ENCODE measurements at regions not wholly inside any gene's neighbourhood (a gene's known extent, or its start where the extent isn't known, plus 50 kb on each side); places are given as distances from the start of the nearest gene placed in this dataset.

GRCh38 chr9:89885156-89885555, 280.3 kb downstream of the GADD45G start:
- TF ChIP-seq CTCF (optimal IDR thresholded peaks at IDR 0.05 in 1 of 3, IDR thresholded peaks at IDR 0.05 in 1 of 3, conservative IDR thresholded peaks at IDR 0.05 in 1 of 3; ENCODE audit: extremely low read depth in 1 of 3, insufficient read depth in 2 of 3, low read length in 3 of 3), result no peak
- no peak for TF ChIP-seq EZH2 (IDR thresholded peaks at IDR 0.05; ENCODE audit: low read length)

Measured in keratinocyte (primary cell).